ENCODE measurements at regions not wholly inside any gene's neighbourhood (a gene's known extent, or its start where the extent isn't known, plus 50 kb on each side); places are given as distances from the start of the nearest gene placed in this dataset.

DNA sequence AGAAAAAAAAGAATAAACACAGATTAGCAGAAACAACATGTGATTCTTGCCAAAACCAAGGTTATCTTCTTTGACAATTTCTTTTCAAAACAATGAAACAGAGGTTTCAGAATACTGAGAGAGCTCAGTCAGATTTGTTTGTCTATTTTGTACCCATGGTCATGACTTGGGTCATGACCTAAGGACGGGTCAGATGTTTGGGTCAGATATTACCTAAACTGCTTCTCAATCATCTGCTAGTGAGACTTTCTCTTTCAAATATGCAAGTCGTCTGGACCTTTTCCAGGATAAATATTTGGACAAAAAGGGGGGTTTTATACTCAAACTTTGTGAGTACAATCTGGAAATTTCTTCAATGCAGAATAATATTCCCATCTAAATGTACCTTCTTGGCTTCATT, 148.3 kb upstream of the USP38 start:
- DNase-seq = no peak
- Histone ChIP-seq H3K36me3 (replicated peaks in 1 of 2; ENCODE audit: control insufficient read depth in 1 of 2, insufficient read depth in 2 of 2, low read length in 2 of 2) (no peaks in the 10 kb centered on the region), H3K4me3 (replicated peaks in 1 of 3; ENCODE audit: low read depth in 2 of 3, low read length in 3 of 3) (no peak overlapping the region), H3K79me2 (ENCODE audit: insufficient read depth, low read length) (no peaks in the 10 kb centered on the region), H2AFZ (ENCODE audit: insufficient read depth, low read depth, low read length, poor library complexity, severe bottlenecking) (no peak overlapping the region), H3K4me1 (ENCODE audit: control insufficient read depth in 1 of 2, insufficient read depth in 2 of 2, low read length in 2 of 2) (no peaks in the 10 kb centered on the region), H3K9ac (ENCODE audit: insufficient read depth, low read length, poor library complexity, severe bottlenecking) (no peak overlapping the region), H3K4me2 (replicated peaks; ENCODE audit: extremely low read depth, low read length, poor library complexity, severe bottlenecking) (no peak overlapping the region), H3K9me3 (replicated peaks in 1 of 2; ENCODE audit: control insufficient read depth in 1 of 2, insufficient read depth in 1 of 2, low read length in 2 of 2) (no peaks in the 10 kb centered on the region), H3K27me3 (ENCODE audit: control insufficient read depth in 2 of 2, insufficient read depth in 2 of 2, low read length in 2 of 2) (no peaks in the 10 kb centered on the region), H4K20me1 (ENCODE audit: insufficient read depth, low read length) (no peaks in the 10 kb centered on the region), H3K27ac (ENCODE audit: low read depth in 1 of 2, low read length in 2 of 2) (no peak overlapping the region)
- intact Hi-C loops (cut with micrococcal nuclease) = no loop called here
- H3K9me3 Mint-ChIP-seq = peaks cover 0 to 2% (median under 1%) of the 10 kb centered on the region in 7 donors
- H3K27me3 Mint-ChIP-seq (ENCODE audit: low read depth in 3 of 3) = no peaks in the 10 kb centered on the region
- no peak overlapping the region for H3K4me3 Mint-ChIP-seq
- no peak overlapping the region for H3K27ac Mint-ChIP-seq
- TF ChIP-seq, protein P1, sequence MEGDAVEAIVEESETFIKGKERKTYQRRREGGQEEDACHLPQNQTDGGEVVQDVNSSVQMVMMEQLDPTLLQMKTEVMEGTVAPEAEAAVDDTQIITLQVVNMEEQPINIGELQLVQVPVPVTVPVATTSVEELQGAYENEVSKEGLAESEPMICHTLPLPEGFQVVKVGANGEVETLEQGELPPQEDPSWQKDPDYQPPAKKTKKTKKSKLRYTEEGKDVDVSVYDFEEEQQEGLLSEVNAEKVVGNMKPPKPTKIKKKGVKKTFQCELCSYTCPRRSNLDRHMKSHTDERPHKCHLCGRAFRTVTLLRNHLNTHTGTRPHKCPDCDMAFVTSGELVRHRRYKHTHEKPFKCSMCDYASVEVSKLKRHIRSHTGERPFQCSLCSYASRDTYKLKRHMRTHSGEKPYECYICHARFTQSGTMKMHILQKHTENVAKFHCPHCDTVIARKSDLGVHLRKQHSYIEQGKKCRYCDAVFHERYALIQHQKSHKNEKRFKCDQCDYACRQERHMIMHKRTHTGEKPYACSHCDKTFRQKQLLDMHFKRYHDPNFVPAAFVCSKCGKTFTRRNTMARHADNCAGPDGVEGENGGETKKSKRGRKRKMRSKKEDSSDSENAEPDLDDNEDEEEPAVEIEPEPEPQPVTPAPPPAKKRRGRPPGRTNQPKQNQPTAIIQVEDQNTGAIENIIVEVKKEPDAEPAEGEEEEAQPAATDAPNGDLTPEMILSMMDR (IDR thresholded peaks at IDR 0.05) = no peak
- no peaks in the 10 kb centered on the region for H3K36me3 Mint-ChIP-seq
- WGBS (ENCODE audit: insufficient coverage) = no CpG with 5 or more reads among the region's 2 CpGs
- no peaks in the 10 kb centered on the region for H3K4me1 Mint-ChIP-seq

DNA sequence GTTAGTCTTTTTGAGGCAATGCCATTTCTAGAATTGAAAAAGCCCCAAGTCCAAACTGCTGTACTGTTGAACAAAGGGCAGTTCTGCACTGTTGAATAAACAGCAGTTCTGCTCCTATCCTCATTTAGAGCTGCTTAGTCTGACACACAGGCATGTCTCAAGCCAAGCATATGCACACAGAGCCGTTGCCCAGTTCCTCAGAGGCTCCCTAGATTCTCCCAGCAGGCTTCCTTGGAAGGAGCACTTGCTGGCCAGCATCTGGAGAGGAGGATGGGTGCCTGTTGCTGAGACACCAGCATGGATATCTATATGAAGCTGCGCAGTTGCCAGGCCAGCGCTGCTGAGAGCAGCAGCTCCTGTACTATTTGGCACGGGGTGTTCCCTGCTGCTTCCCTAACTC, 138.3 kb upstream of the USP38 start:
- Histone ChIP-seq H3K36me3 (replicated peaks in 1 of 2; ENCODE audit: control insufficient read depth in 1 of 2, insufficient read depth in 2 of 2, low read length in 2 of 2) (no peaks in the 10 kb centered on the region), H3K4me3 (replicated peaks in 1 of 3; ENCODE audit: low read depth in 2 of 3, low read length in 3 of 3) (no peak overlapping the region), H3K9me3 (replicated peaks in 1 of 2; ENCODE audit: control insufficient read depth in 1 of 2, insufficient read depth in 1 of 2, low read length in 2 of 2) (peaks cover 0 to 3% of the 10 kb centered on the region in 2 donors), H4K20me1 (ENCODE audit: insufficient read depth, low read length) (no peaks in the 10 kb centered on the region), H3K27me3 (ENCODE audit: control insufficient read depth in 2 of 2, insufficient read depth in 2 of 2, low read length in 2 of 2) (no peaks in the 10 kb centered on the region), H3K9ac (ENCODE audit: insufficient read depth, low read length, poor library complexity, severe bottlenecking) (no peak overlapping the region), H3K27ac (ENCODE audit: low read depth in 1 of 2, low read length in 2 of 2) (no peak overlapping the region), H2AFZ (ENCODE audit: insufficient read depth, low read depth, low read length, poor library complexity, severe bottlenecking) (no peak overlapping the region), H3K4me2 (replicated peaks; ENCODE audit: extremely low read depth, low read length, poor library complexity, severe bottlenecking) (no peak overlapping the region), H3K4me1 (ENCODE audit: control insufficient read depth in 1 of 2, insufficient read depth in 2 of 2, low read length in 2 of 2) (peaks cover 0 to 5% of the 10 kb centered on the region in 2 donors), H3K79me2 (ENCODE audit: insufficient read depth, low read length) (no peaks in the 10 kb centered on the region)
- DNase-seq = no peak
- peaks cover 5% of the 10 kb centered on the region for H3K4me1 Mint-ChIP-seq
- no peaks in the 10 kb centered on the region for H3K27me3 Mint-ChIP-seq (ENCODE audit: low read depth in 3 of 3)
- no peak overlapping the region for H3K27ac Mint-ChIP-seq
- H3K4me3 Mint-ChIP-seq = no peak overlapping the region
- H3K9me3 Mint-ChIP-seq = peaks cover 0 to 3% (median 0%) of the 10 kb centered on the region in 7 donors
- 94% methylated on average over 4 of the region's 4 CpGs for WGBS (ENCODE audit: insufficient coverage)
- TF ChIP-seq, protein P1 (IDR thresholded peaks at IDR 0.05) = no peak
- no peaks in the 10 kb centered on the region for H3K36me3 Mint-ChIP-seq
- intact Hi-C loops (cut with micrococcal nuclease) = no loop called here
